GM10248 (cell line): ENCODE measurements at regions not wholly inside any gene's neighbourhood (a gene's known extent, or its start where the extent isn't known, plus 50 kb on each side); places are given as distances from the start of the nearest gene placed in this dataset.

ENCODE experiments used
- CTCF ChIA-PET: fragments of 300-600 bp; sonication (Branson Sonifier 250); formaldehyde crosslinking; extraction: SDS; loops from one replicate; lab custom pipeline; 2021; ENCODE audit warnings: antibody characterized with exemption; lab: Yijun Ruan, JAX
- POLR2A ChIA-PET: fragments of 350-650 bp; sonication (Branson Sonifier 250); formaldehyde crosslinking; extraction: SDS; loops from one replicate; lab custom pipeline; 2020; ENCODE audit warnings: antibody characterized with exemption; lab: Yijun Ruan, JAX
- DNase-seq: peaks from one replicate; pipeline ENCODE4 v3.0.0; 2012; ENCODE audit errors: extremely low spot score
- CTCF ChIP-seq: IDR thresholded peaks from 2 replicates; pipeline ENCODE4 v1.5.1; 2012; ENCODE audit warnings: mild to moderate bottlenecking, low read depth; ENCODE audit errors: extremely low read depth, missing control alignments, control extremely low read depth

- no peak for DNase-seq
- CTCF ChIA-PET = no interaction called here
- TF ChIP-seq CTCF = no peak
- POLR2A ChIA-PET = no interaction called here
These were observed 112.3 kb upstream of the SMIM23 start for GRCh38 chr5:171673328-171673727.

DNA sequence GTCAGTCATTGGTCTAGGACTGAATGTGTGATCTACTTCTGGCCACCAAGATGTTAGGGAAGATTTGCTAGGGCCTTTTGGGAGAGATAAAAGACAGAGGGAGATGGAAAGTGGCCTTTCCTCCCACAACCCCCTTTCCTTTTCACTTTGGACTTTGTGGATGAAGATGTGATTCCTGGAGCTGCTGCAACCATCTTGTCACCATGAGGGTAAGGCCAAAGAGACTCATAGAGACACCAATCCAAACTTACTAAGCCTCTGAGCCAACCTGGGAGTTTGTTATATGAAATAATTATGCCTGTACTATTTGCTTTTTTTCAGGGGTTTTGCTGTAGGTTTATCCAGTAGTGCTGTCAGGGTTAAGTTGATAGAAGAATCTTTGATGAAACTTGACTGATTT lies 111.8 kb upstream of the SMIM23 start:
- POLR2A ChIA-PET = no interaction called here
- CTCF ChIA-PET = no interaction called here
- TF ChIP-seq CTCF = no peak
- no peak for DNase-seq

DNA sequence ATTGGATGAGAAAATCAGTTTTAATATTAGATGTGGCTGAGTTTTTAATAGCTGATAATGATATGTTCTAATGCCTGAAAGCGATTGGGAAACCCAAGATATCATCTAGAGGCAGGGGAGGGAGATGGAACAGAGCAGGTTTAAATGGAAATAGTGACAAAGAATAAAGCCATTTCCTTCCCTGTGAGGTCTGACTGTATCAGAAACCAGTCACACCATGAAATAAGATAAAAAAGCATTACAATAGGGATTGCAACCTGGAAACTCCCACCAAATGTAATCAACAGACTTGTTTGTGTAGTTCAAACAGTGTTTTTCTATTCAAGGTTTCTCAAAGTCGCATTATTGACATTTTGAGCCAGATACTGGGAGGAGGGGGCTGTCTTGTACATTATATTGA lies 110.1 kb upstream of the SMIM23 start:
- no peak for TF ChIP-seq CTCF
- DNase-seq = no peak
- CTCF ChIA-PET = no interaction called here
- POLR2A ChIA-PET = no interaction called here

DNA sequence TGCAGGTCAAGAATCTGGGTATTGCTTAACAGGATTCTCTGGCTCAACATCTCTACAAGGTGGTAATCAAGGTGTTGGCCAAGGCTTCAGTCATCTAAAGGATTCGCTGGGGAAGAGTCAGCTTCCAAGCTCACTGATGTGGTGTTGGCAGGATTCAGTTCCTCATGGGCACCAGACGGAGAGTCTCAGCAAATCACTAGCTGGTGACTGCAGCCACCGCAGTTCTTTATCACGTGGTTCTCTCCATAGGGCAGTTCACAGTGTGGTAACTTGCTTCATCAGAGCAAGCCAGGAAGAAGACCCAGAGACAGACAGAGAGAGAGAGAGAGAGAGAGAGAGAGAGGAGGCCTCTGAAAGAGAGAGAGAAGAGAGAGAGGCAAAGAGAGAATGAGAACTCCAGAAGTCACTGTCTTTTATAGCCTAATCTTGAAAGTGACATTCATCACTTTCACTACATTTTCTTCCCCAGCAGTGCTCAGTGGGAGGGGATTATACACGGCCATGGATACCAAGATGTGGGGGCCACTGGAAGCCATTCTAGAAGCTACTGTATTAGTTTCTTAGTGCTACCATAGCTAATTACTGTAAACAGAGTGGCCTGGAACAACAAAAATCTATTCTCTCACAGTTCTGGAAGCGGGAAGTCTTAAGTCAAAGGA lies 109.2 kb upstream of the SMIM23 start:
- POLR2A ChIA-PET = no interaction called here
- DNase-seq = no peak
- no peak for TF ChIP-seq CTCF
- CTCF ChIA-PET = interaction anchor here (1.4 kb wide), 1 partner anchor 20 kb away, joined by 3 read pairs; no protein-coding TSS in a partner anchor

DNA sequence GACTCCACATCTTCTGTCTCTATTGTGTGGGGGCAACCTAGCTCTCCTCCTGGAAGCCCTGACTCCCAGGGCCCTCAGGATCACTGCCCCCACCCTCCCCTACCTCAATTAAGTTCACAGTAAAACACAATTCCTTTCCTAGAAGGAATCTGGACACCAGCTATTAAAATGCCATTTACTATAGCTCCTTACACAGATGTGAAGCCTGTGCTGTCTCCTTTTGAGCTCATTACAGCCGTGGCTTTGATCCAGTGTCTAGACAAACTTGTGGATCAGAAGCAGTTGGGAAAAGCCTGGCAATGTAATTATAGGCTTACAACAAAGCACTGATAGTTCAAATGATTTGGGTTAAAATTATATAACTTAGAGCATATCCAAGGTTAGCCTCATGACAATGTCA lies 107.0 kb upstream of the SMIM23 start:
- no peak for DNase-seq
- ChIA-PET POLR2A (no interaction called here), CTCF (interaction anchor here (1.2 kb wide), 1 partner anchor 8 kb away, joined by 3 read pairs; no protein-coding TSS in a partner anchor)
- no peak for TF ChIP-seq CTCF

DNA sequence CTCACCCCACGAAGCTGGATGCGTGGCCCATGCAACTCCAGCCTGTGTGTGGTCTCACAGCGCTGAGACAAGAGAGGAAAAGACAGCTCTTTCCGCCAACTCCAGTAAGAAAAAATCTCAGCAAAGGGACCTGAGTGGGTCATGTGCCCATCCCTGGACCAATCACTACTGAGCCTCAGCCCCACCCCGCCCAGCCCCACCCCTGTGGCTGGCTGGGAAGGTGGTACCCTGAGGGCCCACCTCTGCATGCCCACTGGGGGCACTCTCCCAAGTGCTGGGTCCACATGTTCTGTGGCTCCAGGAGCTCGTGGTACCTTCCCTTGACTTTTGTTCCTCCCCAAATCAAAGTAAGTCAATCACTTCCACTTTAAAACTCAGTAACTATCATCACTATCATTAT lies 105.1 kb upstream of the SMIM23 start:
- no peak for TF ChIP-seq CTCF

More for the DNA sequence above, 105.1 kb upstream of the SMIM23 start:
- POLR2A ChIA-PET = no interaction called here
- CTCF ChIA-PET = interaction anchor here (1.2 to 1.6 kb wide), 2 partner anchors 12 to 23 kb away, joined by 3 to 4 read pairs; no protein-coding TSS in a partner anchor
- DNase-seq = no peak
